IMR-90 (cell line): ENCODE measurements at regions not wholly inside any gene's neighbourhood (a gene's known extent, or its start where the extent isn't known, plus 50 kb on each side); places are given as distances from the start of the nearest gene placed in this dataset.
A peak's percentile ranks its signal among the peaks of the same experiment; 100 is the strongest.

ENCODE experiments used
- ATAC-seq: fragments of 200-7000 bp; cut with Tn5 transposase; 2 replicates; pipeline ENCODE4 v1.9.1; 2020; ENCODE audit warnings: low read depth, mild to moderate bottlenecking, moderate library complexity
- BruUV-seq: library from RNA; stranded (reverse); fragments of 400-500 nt; replicated peaks from 2 replicates; lab custom pipeline; 2021; lab: Mats Ljungman, UMichigan
- CTCF ChIA-PET: fragments of 300-600 bp; formaldehyde crosslinking; extraction: SDS; loops from one replicate; lab custom pipeline; 2021; ENCODE audit warnings: antibody characterized with exemption; lab: Yijun Ruan, JAX
- POLR2A ChIA-PET: fragments of 300-600 bp; sonication (Branson Sonifier 250); formaldehyde crosslinking; loops from one replicate; lab custom pipeline; 2022; ENCODE audit warnings: antibody characterized with exemption; ENCODE audit not compliant: unreplicated experiment; lab: Charles Lee
- DNase-seq: peaks from one replicate; pipeline ENCODE4 v3.0.0; 2013
- H2AFZ ChIP-seq: replicated peaks from 2 replicates; pipeline ENCODE3; 2013; ENCODE audit warnings: low read length, mild to moderate bottlenecking; ENCODE audit not compliant: poor library complexity
- H2AK5ac ChIP-seq: 2 replicates; pipeline ENCODE4 v1.6.1; 2013; ENCODE audit warnings: low read depth, low read length, inconsistent platforms
- H2AK9ac ChIP-seq: replicated peaks from 2 replicates; pipeline ENCODE3; 2013; ENCODE audit warnings: mild to moderate bottlenecking, low read depth, low read length, moderate library complexity; ENCODE audit not compliant: poor library complexity
- H2BK120ac ChIP-seq: 2 replicates; pipeline ENCODE4 v1.6.1; 2013; ENCODE audit warnings: low read depth, low read length, inconsistent platforms
- H2BK15ac ChIP-seq: 3 replicates; pipeline ENCODE4 v1.6.1; 2013; ENCODE audit warnings: low read depth, low read length, inconsistent platforms
- H2BK20ac ChIP-seq: 2 replicates; pipeline ENCODE4 v1.6.1; 2013; ENCODE audit warnings: low read depth, mild to moderate bottlenecking, inconsistent platforms, low read length, moderate library complexity
- H2BK5ac ChIP-seq: 2 replicates; pipeline ENCODE4 v1.6.1; 2013; ENCODE audit warnings: mild to moderate bottlenecking, low read depth, low read length, inconsistent platforms; ENCODE audit not compliant: poor library complexity, severe bottlenecking
- H3K14ac ChIP-seq: replicated peaks from 2 replicates; pipeline ENCODE4 v1.6.1; 2013; ENCODE audit warnings: low read depth, low read length, inconsistent platforms
- H3K18ac ChIP-seq: 2 replicates; pipeline ENCODE4 v1.6.1; 2013; ENCODE audit warnings: low read depth, low read length, control low read depth
- H3K23ac ChIP-seq: 2 replicates; pipeline ENCODE4 v1.6.1; 2013; ENCODE audit warnings: low read depth, low read length, inconsistent platforms
- H3K27ac ChIP-seq: 2 replicates; pipeline ENCODE4 v1.5.1; 2013; ENCODE audit warnings: mild to moderate bottlenecking, control low read depth, low read length; ENCODE audit not compliant: insufficient read depth
- H3K27me3 ChIP-seq: 2 replicates; pipeline ENCODE4 v1.6.1; 2013; ENCODE audit warnings: low read length; ENCODE audit not compliant: control insufficient read depth, insufficient read depth
- H3K36me3 ChIP-seq: 2 replicates; pipeline ENCODE4 v1.6.1; 2013; ENCODE audit warnings: low read length, mixed read lengths; ENCODE audit not compliant: control insufficient read depth, insufficient read depth
- H3K4ac ChIP-seq: 2 replicates; pipeline ENCODE4 v1.6.1; 2013; ENCODE audit warnings: low read depth, low read length, inconsistent platforms
- H3K4me1 ChIP-seq: 2 replicates; pipeline ENCODE4 v1.6.1; 2013; ENCODE audit warnings: low read length, mixed read lengths; ENCODE audit not compliant: control insufficient read depth, insufficient read depth
- H3K4me2 ChIP-seq: 2 replicates; pipeline ENCODE4 v1.6.1; 2013; ENCODE audit warnings: low read depth, mild to moderate bottlenecking, control low read depth, low read length, moderate library complexity
- H3K4me3 ChIP-seq: 2 replicates; pipeline ENCODE4 v1.5.1; 2013; ENCODE audit warnings: low read depth, mild to moderate bottlenecking, control low read depth, low read length, moderate library complexity; ENCODE audit not compliant: insufficient read depth
- H3K56ac ChIP-seq: 2 replicates; pipeline ENCODE4 v1.6.1; 2013; ENCODE audit warnings: low read length, inconsistent platforms; ENCODE audit not compliant: insufficient read depth; ENCODE audit errors: extremely low read depth
- H3K79me1 ChIP-seq, 2 experiments: 2 replicates each; pipeline ENCODE4 v1.6.1; 2013; ENCODE audit warnings: low read length in 2 of 2, inconsistent platforms in 1 of 2, low read depth in 1 of 2
- H3K9ac ChIP-seq: 2 replicates; pipeline ENCODE4 v1.6.1; 2013; ENCODE audit warnings: low read depth, low read length, control low read depth
- H3K9me1 ChIP-seq: 2 replicates; pipeline ENCODE4 v1.6.1; 2013; ENCODE audit warnings: low read length, inconsistent platforms; ENCODE audit not compliant: insufficient read depth
- H3K9me3 ChIP-seq: 2 replicates; pipeline ENCODE4 v1.6.1; 2013; ENCODE audit warnings: low read length; ENCODE audit not compliant: control insufficient read depth, insufficient read depth
- H4K20me1 ChIP-seq: 2 replicates; pipeline ENCODE4 v1.6.1; 2013; ENCODE audit warnings: low read length, inconsistent platforms; ENCODE audit not compliant: insufficient read depth
- H4K5ac ChIP-seq: 2 replicates; pipeline ENCODE4 v1.6.1; 2013; ENCODE audit warnings: mild to moderate bottlenecking, low read depth, low read length, control low read depth
- H4K8ac ChIP-seq, 2 experiments: 2 replicates each; pipeline ENCODE4 v1.6.1; 2013; ENCODE audit warnings: low read depth in 2 of 2, low read length in 2 of 2, control low read depth in 1 of 2, inconsistent platforms in 1 of 2
- H4K91ac ChIP-seq: 2 replicates; pipeline ENCODE4 v1.6.1; 2013; ENCODE audit warnings: low read depth, low read length, inconsistent platforms; ENCODE audit not compliant: insufficient read depth
- BHLHE40 ChIP-seq: fragments of 150-350 bp; IDR thresholded peaks from 2 replicates; pipeline ENCODE4 v1.6.1; 2016; ENCODE audit warnings: mild to moderate bottlenecking, low read depth, low read length
- CHD1 ChIP-seq: IDR thresholded peaks from 2 replicates; pipeline ENCODE4 v1.6.1; 2012; ENCODE audit warnings: low read depth, low read length, improper control_type of control experiment
- CTCF ChIP-seq: conservative IDR thresholded peaks from 2 replicates; pipeline ENCODE4 v1.5.1; 2012; ENCODE audit warnings: mild to moderate bottlenecking, low read depth, low read length, improper control_type of control experiment
- ELK1 ChIP-seq: fragments of 150-350 bp; IDR thresholded peaks from 2 replicates; pipeline ENCODE4 v1.6.1; 2016; ENCODE audit warnings: low read depth, mild to moderate bottlenecking, low read length, moderate library complexity, borderline replicate concordance
- FOS ChIP-seq: fragments of 150-350 bp; IDR thresholded peaks from 2 replicates; pipeline ENCODE4 v1.6.1; 2016; ENCODE audit warnings: low read depth, low read length
- NFE2L2 ChIP-seq: fragments of 150-350 bp; IDR thresholded peaks from 2 replicates; pipeline ENCODE4 v1.6.1; 2016; ENCODE audit warnings: low read depth, mild to moderate bottlenecking, low read length
- POLR2A ChIP-seq: IDR thresholded peaks from 2 replicates; pipeline ENCODE4 v1.6.1; 2012; ENCODE audit warnings: mild to moderate bottlenecking, low read depth, low read length
- RFX5 ChIP-seq: IDR thresholded peaks from 2 replicates; pipeline ENCODE4 v1.8.0; 2012; ENCODE audit warnings: low read depth, mild to moderate bottlenecking, low read length, moderate library complexity
- USF2 ChIP-seq: fragments of 150-350 bp; IDR thresholded peaks from 2 replicates; pipeline ENCODE4 v1.6.1; 2017; ENCODE audit warnings: mild to moderate bottlenecking, antibody characterized with exemption, low read length, low read depth
- WGBS, 2 experiments: methylation state at CpG; one replicate each; pipeline versions ENCODE4 v1.1.5 to v1.1.7; 2013; ENCODE audit warnings: missing lambda C conversion rate in 2 of 2; ENCODE audit not compliant: insufficient read length in 1 of 2; ENCODE audit errors: extremely low coverage in 2 of 2; 5-methylcytosine and 5-hydroxymethylcytosine counted together
- dilution Hi-C: fragments of 300-500 bp; cut with HindIII; formaldehyde crosslinking; loops from one replicate; pipeline ENCODE4 v1.14.3; 2018; ENCODE audit warnings: low sequenced_read_pairs; ENCODE audit not compliant: unreplicated experiment
- in situ Hi-C: fragments of 300-500 bp; cut with MboI; formaldehyde crosslinking; loops from 3 replicates; pipeline ENCODE4 v1.14.3; 2019; ENCODE audit warnings: low sequenced_read_pairs, inconsistent platforms, mixed read lengths
- intact Hi-C: fragments of 100-400 bp; cut with micrococcal nuclease; formaldehyde crosslinking; loops from 2 replicates; pipeline ENCODE4 v1.10.0; 2022

- H3K4me2 ChIP-seq, result no peak overlapping the region
- peak overlapping the region; percentile 62; the same call in 1 of the 2 replicates for H2AK5ac ChIP-seq
- no peaks in the 10 kb centered on the region; the same call in 1 of the 2 replicates for H3K9me3 ChIP-seq
- H4K91ac ChIP-seq, result peak overlapping the region; percentile 28; the same call in 1 of the 2 replicates
- H2AFZ ChIP-seq, result no peak overlapping the region
- H2BK5ac ChIP-seq, result no peak overlapping the region
- no peaks in the 10 kb centered on the region for H3K27me3 ChIP-seq
- POLR2A ChIA-PET, result no interaction called here
- H3K56ac ChIP-seq, result no peak overlapping the region
- no peak overlapping the region; the same call in 1 of the 2 replicates for H3K23ac ChIP-seq
- peaks cover 3% of the 10 kb centered on the region; the same call in 1 of the 2 replicates for H3K4me1 ChIP-seq
- H3K79me1 ChIP-seq, result peaks cover 42 to 68% of the 10 kb centered on the region in 2 experiments
- dilution Hi-C loops, result no loop called here
- TF ChIP-seq NFE2L2 (no peak), CHD1 (no peak), BHLHE40 (no peak), RFX5 (no peak), ELK1 (no peak), USF2 (no peak), FOS (no peak), CTCF (no peak), POLR2A (no peak)
- H3K14ac ChIP-seq, result no peak overlapping the region; the same call in 1 of the 2 replicates
- H3K18ac ChIP-seq, result no peak overlapping the region
- 0 out of 2 replicates have a peak overlapping the region, but pooled peaks have one; percentile 33 for H3K4ac ChIP-seq
- H3K4me3 ChIP-seq, result no peak overlapping the region
- 0 out of 2 replicates have a peak, but pooled peaks cover 4% of the 10 kb centered on the region for H4K20me1 ChIP-seq
- no peak overlapping the region for H4K5ac ChIP-seq
- DNase-seq (no peak), ATAC-seq (no peak)
- H4K8ac ChIP-seq, result peak overlapping the region in 1 of 2 experiments; percentile 10; a peak in 1 of 4 replicates
- CTCF ChIA-PET, result interaction anchor here (1.6 kb wide), 1 partner anchor 18 kb away, joined by 3 read pairs; no protein-coding TSS in a partner anchor
- no peak overlapping the region for H3K27ac ChIP-seq
- no peaks in the 10 kb centered on the region for H3K9me1 ChIP-seq
- peak overlapping the region; percentile 63 for H2BK120ac ChIP-seq
- intact Hi-C loops, result no loop called here
- no peaks in the 10 kb centered on the region for H3K36me3 ChIP-seq
- peak overlapping the region; percentile 35 for H2AK9ac ChIP-seq
- no TSS peak for BruUV-seq
- in situ Hi-C loops, result loop anchor here (5.0 to 25.0 kb wide), 5 partner anchors 401 to 1426 kb away; no protein-coding TSS in a partner anchor
- H2BK20ac ChIP-seq, result no peak overlapping the region; the same call in 1 of the 2 replicates
- H2BK15ac ChIP-seq, result peak overlapping the region; percentile 43; the same call in 1 of the 3 replicates
- WGBS, 2 experiments, result 100% methylated on average over 2 of the region's 5 CpGs; no CpG with 5 or more reads in 1 of the 2 experiments
- H3K9ac ChIP-seq, result no peak overlapping the region
Observed at GRCh38 chr17:72538443-72538842, 417.6 kb downstream of the SOX9 start.
